HG03095 (cell line): ENCODE measurements at regions not wholly inside any gene's neighbourhood (a gene's known extent, or its start where the extent isn't known, plus 50 kb on each side); places are given as distances from the start of the nearest gene placed in this dataset.

Source experiments
- ATAC-seq: cut with Tn5 transposase; IDR thresholded peaks from one replicate; pipeline ENCODE4 v1.9.1; 2021; ENCODE audit warnings: moderate library complexity; ENCODE audit not compliant: unreplicated experiment

- no peak for ATAC-seq
Measured at GRCh38 chr4:36709991-36710390, 428.6 kb downstream of the DTHD1 start.

- ATAC-seq: no peak
Measured at GRCh38 chr4:36712013-36712412, 430.6 kb downstream of the DTHD1 start.

- no peak for ATAC-seq
Measured at GRCh38 chr4:36716874-36717273, 435.5 kb downstream of the DTHD1 start.

GRCh38 chr4:36719425-36719824 lies 438.0 kb downstream of the DTHD1 start:
- no peak for ATAC-seq

- no peak for ATAC-seq
Measured at GRCh38 chr4:36722986-36723385, 441.6 kb downstream of the DTHD1 start.

GRCh38 chr4:36734334-36734733 lies 452.9 kb downstream of the DTHD1 start:
- ATAC-seq: no peak

DNA sequence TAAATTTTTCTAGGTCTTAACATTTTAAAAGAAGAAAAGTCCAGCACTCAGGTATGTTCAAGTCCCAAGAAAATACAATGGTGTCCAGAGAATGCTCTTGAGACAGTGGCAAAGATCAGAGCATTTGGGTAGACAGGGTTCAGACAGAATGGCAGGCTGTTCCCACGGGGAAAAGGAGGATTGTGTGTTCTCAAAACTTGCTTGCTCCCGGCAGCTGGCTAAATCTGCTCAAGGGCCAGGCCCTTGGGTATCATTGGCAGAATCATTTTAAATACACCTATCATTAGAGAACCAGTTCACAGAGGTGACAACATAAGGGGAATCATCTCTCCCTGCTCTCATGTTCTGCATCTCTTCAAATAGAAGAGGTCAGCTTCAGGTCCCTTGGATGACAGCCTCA lies 456.3 kb downstream of the DTHD1 start:
- no peak for ATAC-seq

DNA sequence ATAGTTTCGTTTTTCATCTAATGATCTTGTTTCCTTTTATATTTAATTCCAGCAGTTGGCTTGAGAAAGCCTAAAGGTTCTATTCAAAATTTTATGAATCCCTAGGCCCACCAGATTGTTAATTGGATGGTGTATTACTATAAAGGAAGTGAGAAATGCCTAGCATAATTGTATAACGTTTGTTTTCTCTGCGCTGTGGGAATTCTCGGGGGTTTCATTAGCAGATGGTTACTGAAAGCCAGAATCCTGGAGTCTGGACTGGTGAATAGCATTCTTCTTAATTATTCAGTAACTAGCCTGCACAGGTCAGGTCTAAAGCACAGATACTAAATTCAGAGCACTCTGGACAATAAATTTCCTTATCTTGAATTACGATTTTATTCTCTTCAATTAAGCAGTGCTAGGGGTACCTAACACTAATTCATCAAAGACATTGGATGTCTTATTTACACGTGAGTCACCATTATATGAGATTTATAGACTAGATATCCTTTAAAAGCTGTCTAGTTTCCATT lies 459.4 kb downstream of the DTHD1 start:
- no peak for ATAC-seq

DNA sequence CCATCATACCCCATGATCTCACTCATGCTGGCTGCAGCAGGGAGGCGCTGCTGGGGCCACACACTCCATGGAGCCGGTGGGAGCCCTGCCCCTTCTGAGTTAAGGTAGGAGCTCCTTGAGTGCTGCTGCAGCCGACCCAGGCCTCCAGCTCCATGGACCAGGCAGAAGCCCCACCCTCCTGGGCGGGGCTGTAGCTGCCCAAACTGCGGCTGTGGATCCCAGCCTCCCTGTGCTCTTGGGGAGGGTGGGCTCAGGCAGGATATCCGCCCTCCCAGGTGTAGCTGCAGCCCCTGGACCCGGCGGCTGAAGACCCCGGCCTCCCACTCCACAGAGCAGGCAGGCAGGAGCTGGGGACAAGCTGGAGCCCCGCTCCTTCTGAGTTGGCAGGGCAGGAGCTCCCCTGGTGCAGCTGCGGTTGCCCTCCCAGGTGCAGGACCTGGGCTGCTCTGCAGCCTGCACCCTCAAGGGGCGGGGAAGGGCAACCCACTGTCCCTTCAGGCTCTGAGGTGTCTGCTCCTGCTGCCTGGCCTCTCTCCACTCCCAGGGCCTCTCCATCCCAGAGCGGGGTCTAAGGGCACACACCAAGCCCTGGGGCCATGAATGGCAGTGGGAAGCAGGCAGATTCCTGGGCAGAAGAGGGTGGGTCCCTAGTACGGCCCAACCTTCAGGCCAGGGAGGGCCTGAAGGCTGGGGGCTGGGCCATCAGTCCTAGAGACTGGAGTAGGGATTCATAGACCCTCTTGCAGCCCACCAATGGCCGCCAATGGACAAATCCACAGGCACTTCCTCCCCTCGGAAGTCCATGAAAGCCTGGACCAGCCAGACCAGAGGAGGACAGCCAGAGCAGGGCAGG lies 466.1 kb downstream of the DTHD1 start:
- ATAC-seq: no peak

GRCh38 chr4:36753048-36753447 lies 471.6 kb downstream of the DTHD1 start:
- ATAC-seq: no peak

GRCh38 chr4:36757580-36758311 lies 476.3 kb downstream of the DTHD1 start:
- ATAC-seq: no peak

GRCh38 chr4:36758312-36759178 lies 477.1 kb downstream of the DTHD1 start:
- ATAC-seq: no peak

- ATAC-seq: no peak
Measured at GRCh38 chr4:36761607-36762006, 480.2 kb downstream of the DTHD1 start.

DNA sequence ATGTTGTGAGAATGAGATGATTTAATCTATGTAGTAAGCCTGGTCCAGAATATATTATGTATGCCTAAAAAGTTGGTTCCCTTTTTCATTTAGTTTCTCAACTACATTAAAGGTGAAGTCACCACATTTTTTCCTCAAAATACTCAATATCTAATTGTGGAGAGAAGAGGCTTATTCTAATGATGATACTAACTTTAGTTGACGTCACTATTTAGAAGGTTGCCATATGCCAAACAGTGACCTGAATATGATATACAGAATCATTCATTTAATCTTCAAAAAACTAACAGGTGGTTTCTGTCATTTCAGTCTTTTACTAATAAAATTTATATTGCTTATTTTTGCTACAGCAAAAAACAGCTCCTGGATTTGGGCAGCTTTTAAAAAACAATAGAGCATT lies 480.7 kb upstream of the NWD2 start:
- ATAC-seq: no peak

- ATAC-seq: no peak
Measured at GRCh38 chr4:36767596-36767995, 476.9 kb upstream of the NWD2 start.

- no peak for ATAC-seq
Measured at GRCh38 chr4:36771411-36772153, 473.0 kb upstream of the NWD2 start.

- ATAC-seq: no peak
Measured at GRCh38 chr4:36772154-36772516, 472.4 kb upstream of the NWD2 start.

- no peak for ATAC-seq
Measured at GRCh38 chr4:36773467-36773866, 471.1 kb upstream of the NWD2 start.

DNA sequence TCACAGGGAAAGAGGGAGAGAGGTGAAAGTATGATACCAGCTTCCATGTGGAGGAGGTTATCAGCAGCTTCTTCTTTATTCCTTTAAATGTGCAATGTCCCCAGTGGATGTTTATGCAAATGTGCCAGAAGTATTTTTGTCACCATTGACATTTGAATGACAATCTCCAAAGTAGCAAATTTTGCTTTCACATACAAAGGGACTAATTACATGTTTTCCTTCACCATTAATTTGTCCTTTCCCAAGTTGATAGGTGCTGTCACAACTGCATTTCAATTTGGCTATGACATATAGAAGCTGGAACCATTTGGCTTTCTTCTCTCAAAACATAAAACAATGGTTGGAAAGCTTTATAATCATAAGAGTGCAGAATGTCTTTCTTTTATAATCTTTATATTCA lies 469.0 kb upstream of the NWD2 start:
- ATAC-seq: no peak

DNA sequence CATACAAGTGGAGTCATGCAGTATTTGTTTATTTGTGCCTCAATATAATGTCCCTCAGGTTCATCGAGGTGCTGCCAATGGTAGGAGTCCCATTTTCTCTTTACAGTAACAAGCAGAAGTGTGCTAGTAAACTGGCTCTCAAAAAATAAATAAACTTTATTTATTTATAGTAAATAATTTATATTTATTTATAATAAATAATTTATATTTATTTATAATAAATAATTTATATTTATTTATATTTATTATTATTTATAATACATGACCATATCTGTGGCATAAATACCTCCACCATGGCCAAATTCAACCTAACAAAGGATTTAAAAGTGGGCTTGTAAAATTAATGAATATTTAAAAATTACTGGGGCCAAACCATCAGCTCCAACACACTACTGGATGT lies 464.9 kb upstream of the NWD2 start:
- ATAC-seq: no peak

DNA sequence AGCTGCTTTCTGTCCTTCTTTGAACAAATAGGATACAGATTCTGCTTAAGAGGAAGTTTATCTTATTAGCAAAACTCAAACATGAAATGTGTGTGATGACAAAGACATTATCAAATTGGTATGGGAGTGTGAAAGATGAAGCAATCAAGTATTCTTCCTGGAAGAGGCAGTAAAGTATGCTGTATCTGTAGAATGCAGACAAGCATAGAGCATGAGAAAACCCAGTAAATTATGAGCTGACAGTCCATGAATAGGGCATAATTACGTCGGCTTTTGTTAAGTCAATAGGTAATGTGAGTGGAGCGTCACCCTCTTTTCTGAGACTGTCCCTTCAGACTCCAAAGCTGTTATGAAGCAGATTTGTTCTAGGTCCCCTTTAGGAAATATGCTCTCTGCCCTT lies 458.6 kb upstream of the NWD2 start:
- no peak for ATAC-seq
